ENCODE measurements at regions not wholly inside any gene's neighbourhood (a gene's known extent, or its start where the extent isn't known, plus 50 kb on each side); places are given as distances from the start of the nearest gene placed in this dataset.

GRCh38 chr11:119486691-119487259, 63.8 kb upstream of the THY1 start:
- DNase-seq = no peak
- 37 to 46% methylated on average over 2 to 3 of the region's 3 CpGs for WGBS, 2 experiments (ENCODE audit: low coverage in 1 of 2, low lambda C conversion rate in 2 of 2, missing lambda C conversion rate in 2 of 2)
- Histone ChIP-seq H3K9ac (no peak overlapping the region), H4K20me1 (ENCODE audit: insufficient read depth) (no peaks in the 10 kb centered on the region), H3K79me2 (ENCODE audit: insufficient read depth) (no peaks in the 10 kb centered on the region), H3K4me2 (ENCODE audit: unreplicated experiment) (no peak overlapping the region), H3K9me2 (ENCODE audit: insufficient read depth) (no peaks in the 10 kb centered on the region), H3K4me3 (no peak overlapping the region), H3K36me3 (ENCODE audit: low read depth) (no peaks in the 10 kb centered on the region), H3K4me1 (ENCODE audit: insufficient read depth) (no peaks in the 10 kb centered on the region), H3F3A (ENCODE audit: insufficient read depth) (no peaks in the 10 kb centered on the region), H3K27me3 (replicated peaks; ENCODE audit: insufficient read depth) (peaks cover 22% of the 10 kb centered on the region), H2AFZ (no peak overlapping the region), H3K27ac (no peak overlapping the region), H3K9me3 (ENCODE audit: low read depth) (no peaks in the 10 kb centered on the region)
- TF ChIP-seq EZH2phosphoT487 (IDR thresholded peaks at IDR 0.05; ENCODE audit: insufficient read depth, low read depth) = no peak
- TF ChIP-seq EZH2 (IDR thresholded peaks at IDR 0.05; ENCODE audit: insufficient read depth, poor library complexity, severe bottlenecking) = no peak
- in situ Hi-C loops (cut with MboI) = loop anchor here (25.0 kb wide), 1 partner anchor 626 kb away; no protein-coding TSS in a partner anchor

GRCh38 chr11:119486016-119486415, 63.0 kb upstream of the THY1 start:
- 76 to 83% methylated on average over 5 of the region's 6 CpGs for WGBS, 2 experiments (ENCODE audit: low coverage in 1 of 2, low lambda C conversion rate in 2 of 2, missing lambda C conversion rate in 2 of 2)
- Histone ChIP-seq H3K27ac (no peak overlapping the region), H3F3A (ENCODE audit: insufficient read depth) (peaks cover 2% of the 10 kb centered on the region; the same call in 1 of the 2 replicates), H3K36me3 (ENCODE audit: low read depth) (no peaks in the 10 kb centered on the region), H2AFZ (no peak overlapping the region), H3K4me2 (ENCODE audit: unreplicated experiment) (no peak overlapping the region), H3K79me2 (ENCODE audit: insufficient read depth) (no peaks in the 10 kb centered on the region), H3K4me3 (no peak overlapping the region), H3K9me3 (ENCODE audit: low read depth) (no peaks in the 10 kb centered on the region), H4K20me1 (ENCODE audit: insufficient read depth) (no peaks in the 10 kb centered on the region), H3K9me2 (ENCODE audit: insufficient read depth) (no peaks in the 10 kb centered on the region), H3K27me3 (replicated peaks; ENCODE audit: insufficient read depth) (peaks cover 22% of the 10 kb centered on the region), H3K4me1 (ENCODE audit: insufficient read depth) (peaks cover 1% of the 10 kb centered on the region), H3K9ac (no peak overlapping the region)
- in situ Hi-C loops (cut with MboI) = loop anchor here (25.0 kb wide), 1 partner anchor 626 kb away; no protein-coding TSS in a partner anchor
- TF ChIP-seq EZH2 (IDR thresholded peaks at IDR 0.05; ENCODE audit: insufficient read depth, poor library complexity, severe bottlenecking) = no peak
- TF ChIP-seq EZH2phosphoT487 (IDR thresholded peaks at IDR 0.05; ENCODE audit: insufficient read depth, low read depth) = no peak
- no peak for DNase-seq

GRCh38 chr11:119484741-119485605, 62.0 kb upstream of the THY1 start:
- H3K27me3 ChIP-seq (replicated peaks; ENCODE audit: insufficient read depth) = peaks cover 22% of the 10 kb centered on the region
- H4K20me1 ChIP-seq (ENCODE audit: insufficient read depth) = no peaks in the 10 kb centered on the region
- H3K27ac ChIP-seq = no peak overlapping the region
- in situ Hi-C loops (cut with MboI) = loop anchor here (25.0 kb wide), 1 partner anchor 627 kb away; no protein-coding TSS in a partner anchor
- no peak overlapping the region for H3K9ac ChIP-seq
- peaks cover 8% of the 10 kb centered on the region for H3K4me1 ChIP-seq (ENCODE audit: insufficient read depth)
- no peak for DNase-seq
- no peaks in the 10 kb centered on the region for H3K36me3 ChIP-seq (ENCODE audit: low read depth)
- H3F3A ChIP-seq (ENCODE audit: insufficient read depth) = peaks cover 8% of the 10 kb centered on the region; the same call in 1 of the 2 replicates
- 80 to 85% methylated on average over 18 to 19 of the region's 21 CpGs for WGBS, 2 experiments (ENCODE audit: low coverage in 1 of 2, low lambda C conversion rate in 2 of 2, missing lambda C conversion rate in 2 of 2)
- H3K4me2 ChIP-seq (ENCODE audit: unreplicated experiment) = no peak overlapping the region
- H3K79me2 ChIP-seq (ENCODE audit: insufficient read depth) = no peaks in the 10 kb centered on the region
- TF ChIP-seq EZH2phosphoT487 (IDR thresholded peaks at IDR 0.05; ENCODE audit: insufficient read depth, low read depth) (no peak), EZH2 (IDR thresholded peaks at IDR 0.05; ENCODE audit: insufficient read depth, poor library complexity, severe bottlenecking) (no peak)
- H2AFZ ChIP-seq = no peak overlapping the region
- H3K9me2 ChIP-seq (ENCODE audit: insufficient read depth) = no peaks in the 10 kb centered on the region
- no peak overlapping the region for H3K4me3 ChIP-seq
- no peaks in the 10 kb centered on the region for H3K9me3 ChIP-seq (ENCODE audit: low read depth)

DNA sequence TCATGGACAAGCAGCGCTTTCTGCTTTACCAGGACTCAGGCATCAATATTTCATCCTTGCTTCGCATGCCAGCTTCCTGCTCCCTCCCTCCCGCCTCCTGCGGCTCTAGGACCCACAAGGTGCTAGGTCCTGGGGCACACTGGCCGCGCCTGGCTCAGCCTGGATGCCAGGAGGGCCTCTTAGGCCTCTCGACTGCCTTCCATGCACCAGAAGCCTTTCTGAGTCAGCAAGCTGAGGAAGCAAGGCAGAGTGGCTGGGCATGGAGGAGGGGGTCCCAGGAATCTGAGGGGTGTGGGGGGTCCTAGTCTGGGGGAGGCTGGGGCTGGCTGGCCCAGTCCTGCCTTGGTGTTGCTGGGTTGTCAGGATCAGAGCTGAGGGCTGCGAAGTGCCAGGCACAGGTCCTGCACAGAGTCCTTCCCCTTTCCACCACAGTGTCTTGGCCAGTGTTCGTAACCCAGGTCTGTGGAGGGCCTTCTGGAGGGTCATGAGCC, 61.0 kb upstream of the THY1 start:
- in situ Hi-C loops (cut with MboI) = loop anchor here (25.0 kb wide), 1 partner anchor 628 kb away; no protein-coding TSS in a partner anchor
- Histone ChIP-seq H3K9me3 (ENCODE audit: low read depth) (no peaks in the 10 kb centered on the region), H3F3A (ENCODE audit: insufficient read depth) (peaks cover 8% of the 10 kb centered on the region; the same call in 1 of the 2 replicates), H3K4me1 (ENCODE audit: insufficient read depth) (peaks cover 8% of the 10 kb centered on the region), H3K27me3 (replicated peaks; ENCODE audit: insufficient read depth) (peaks cover 22% of the 10 kb centered on the region), H3K79me2 (ENCODE audit: insufficient read depth) (no peaks in the 10 kb centered on the region), H2AFZ (no peak overlapping the region), H3K4me2 (ENCODE audit: unreplicated experiment) (no peak overlapping the region), H3K9ac (no peak overlapping the region), H3K27ac (no peak overlapping the region), H3K4me3 (no peak overlapping the region), H3K36me3 (ENCODE audit: low read depth) (no peaks in the 10 kb centered on the region), H3K9me2 (ENCODE audit: insufficient read depth) (no peaks in the 10 kb centered on the region), H4K20me1 (ENCODE audit: insufficient read depth) (no peaks in the 10 kb centered on the region)
- no peak for DNase-seq
- no peak for TF ChIP-seq EZH2 (IDR thresholded peaks at IDR 0.05; ENCODE audit: insufficient read depth, poor library complexity, severe bottlenecking)
- no peak for TF ChIP-seq EZH2phosphoT487 (IDR thresholded peaks at IDR 0.05; ENCODE audit: insufficient read depth, low read depth)
- WGBS, 2 experiments (ENCODE audit: low coverage in 1 of 2, low lambda C conversion rate in 2 of 2, missing lambda C conversion rate in 2 of 2) = 89% methylated on average over 9 of the region's 9 CpGs
